ENCODE measurements at regions not wholly inside any gene's neighbourhood (a gene's known extent, or its start where the extent isn't known, plus 50 kb on each side); places are given as distances from the start of the nearest gene placed in this dataset.

DNA sequence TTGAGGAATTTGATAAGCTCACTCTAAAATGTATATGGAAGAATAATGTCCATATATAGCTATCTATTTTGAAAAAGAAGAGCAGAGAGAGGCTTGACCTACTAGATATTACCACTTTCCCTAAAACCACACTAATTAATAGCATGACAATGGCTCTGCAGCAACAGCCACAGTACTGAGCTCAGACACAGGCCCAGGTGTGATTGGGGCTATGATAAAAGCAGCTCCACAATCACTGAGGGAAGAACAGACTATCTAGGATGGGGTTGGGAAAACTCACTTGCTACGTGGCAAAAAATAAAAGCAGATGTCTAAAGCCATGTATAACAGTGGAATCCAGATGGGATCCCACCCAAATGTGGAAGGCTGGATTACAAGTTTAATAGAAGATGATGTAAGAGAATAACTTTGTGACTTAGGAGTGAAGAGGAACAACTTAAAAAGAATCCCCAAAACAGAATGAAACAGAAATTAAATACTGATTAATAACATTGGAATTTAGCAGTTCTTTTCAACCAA lies 80.8 kb upstream of the RAB4A start:
- TF ChIP-seq CTCF (conservative IDR thresholded peaks at IDR 0.05) (no peak), ZFX (IDR thresholded peaks at IDR 0.05) (no peak)

Measured in C4-2B (cell line).